GM12878 (cell line): ENCODE measurements at regions not wholly inside any gene's neighbourhood (a gene's known extent, or its start where the extent isn't known, plus 50 kb on each side); places are given as distances from the start of the nearest gene placed in this dataset.

Experiments used
- ATAC-seq: fragments of 200-7000 bp; cut with Tn5 transposase; 3 replicates; pipeline ENCODE4 v1.9.1; 2020; ENCODE audit warnings: mild to moderate bottlenecking, moderate library complexity
- BruUV-seq: library from RNA; stranded (reverse); fragments of 400-500 nt; replicated peaks from 2 replicates; lab custom pipeline; 2021; lab: Mats Ljungman, UMichigan
- CTCF ChIA-PET: fragments of 300-600 bp; sonication (Branson Sonifier 250); formaldehyde crosslinking; extraction: SDS; loops from one replicate; lab custom pipeline; 2021; ENCODE audit warnings: inconsistent platforms; lab: Yijun Ruan, JAX
- POLR2A ChIA-PET: fragments of 350-600 bp; formaldehyde crosslinking; extraction: SDS; loops from one replicate; lab custom pipeline; 2021; ENCODE audit warnings: inconsistent platforms; lab: Charles Lee
- RAD21 ChIA-PET: fragments of 300-600 bp; sonication (Branson Sonifier 250); formaldehyde crosslinking; loops from one replicate; lab custom pipeline; 2023; ENCODE audit warnings: antibody characterized with exemption; ENCODE audit not compliant: unreplicated experiment; lab: Charles Lee
- SMC1A ChIA-PET: fragments of 300-600 bp; sonication (Branson Sonifier 250); formaldehyde crosslinking; loops from one replicate; lab custom pipeline; 2023; ENCODE audit not compliant: unreplicated experiment, uncharacterized antibody; lab: Charles Lee
- DNase-seq: peaks from one replicate; pipeline ENCODE4 v3.0.0-alpha.2; 2011; ENCODE audit warnings: low read depth, low spot score
- FAIRE-seq: peaks from 3 replicates; lab custom pipeline; 2011; peaks lifted over from hg19 to GRCh38; lab: Jason Lieb, UNC
- H2AFZ ChIP-seq: 2 replicates; pipeline ENCODE4 v1.6.0; 2011; ENCODE audit warnings: low read depth, low read length, control low read depth; ENCODE audit not compliant: control insufficient read depth
- H3K27ac ChIP-seq: 2 replicates; pipeline ENCODE4 v1.5.1; 2011; ENCODE audit warnings: control low read depth; ENCODE audit not compliant: control insufficient read depth, insufficient read depth
- H3K27me3 ChIP-seq, 2 experiments: replicated peaks in 1 of 2; 2 replicates each; pipeline versions ENCODE4 v1.6.0 to v1.6.1; 2011; ENCODE audit warnings: low read length in 1 of 2; ENCODE audit not compliant: control insufficient read depth in 2 of 2, insufficient read depth in 2 of 2
- H3K36me3 ChIP-seq, 2 experiments: 2 replicates each; pipeline ENCODE4 v1.5.1; 2011; ENCODE audit warnings: low read length in 1 of 2; ENCODE audit not compliant: control insufficient read depth in 2 of 2, insufficient read depth in 2 of 2
- H3K4me1 ChIP-seq: 2 replicates; pipeline ENCODE4 v1.6.1; 2011; ENCODE audit warnings: mild to moderate bottlenecking, low read length, moderate library complexity, mixed read lengths; ENCODE audit not compliant: control insufficient read depth, insufficient read depth
- H3K4me2 ChIP-seq: 2 replicates; pipeline ENCODE4 v1.6.0; 2011; ENCODE audit warnings: control low read depth; ENCODE audit not compliant: control insufficient read depth, insufficient read depth
- H3K4me3 ChIP-seq: fragments of 200-600 bp; sonication (generic); 2 replicates; pipeline ENCODE4 v1.5.1; 2016
- H3K79me2 ChIP-seq: 2 replicates; pipeline ENCODE4 v1.6.0; 2011; ENCODE audit warnings: low read length; ENCODE audit not compliant: control insufficient read depth, insufficient read depth
- H3K9ac ChIP-seq: 2 replicates; pipeline ENCODE4 v1.8.0; 2011; ENCODE audit warnings: low read length, control low read depth, mixed read lengths; ENCODE audit not compliant: control insufficient read depth, insufficient read depth
- H3K9me3 ChIP-seq: replicated peaks from 3 replicates; pipeline ENCODE4 v1.5.1; 2011; ENCODE audit warnings: mild to moderate bottlenecking, low read length; ENCODE audit not compliant: control insufficient read depth, insufficient read depth
- H4K20me1 ChIP-seq: 2 replicates; pipeline ENCODE4 v1.6.0; 2011; ENCODE audit not compliant: control insufficient read depth, insufficient read depth
- ATF3 ChIP-seq: IDR thresholded peaks from 2 replicates; pipeline ENCODE4 v1.6.1; 2011; ENCODE audit warnings: low read depth, mild to moderate bottlenecking, low read length, moderate library complexity, borderline replicate concordance; ENCODE audit errors: extremely low read depth
- EGR1 ChIP-seq, 2 experiments: IDR thresholded peaks; 1 replicate in 1 of 2; 2 replicates in 1 of 2; pipeline ENCODE4 v1.6.1; 2011 to 2012; ENCODE audit warnings: low read depth in 2 of 2, low read length in 2 of 2, borderline replicate concordance in 1 of 2, mild to moderate bottlenecking in 1 of 2, moderate library complexity in 1 of 2
- IRF4 ChIP-seq: IDR thresholded peaks from 2 replicates; pipeline ENCODE4 v1.6.1; 2011; ENCODE audit warnings: low read depth, low read length
- MYC ChIP-seq: IDR thresholded peaks from 2 replicates; pipeline ENCODE4 v1.6.1; 2011; ENCODE audit warnings: mild to moderate bottlenecking, low read length, moderate library complexity, inconsistent platforms; ENCODE audit not compliant: insufficient read depth, insufficient replicate concordance, insufficient read length, severe bottlenecking
- TCF3 ChIP-seq: IDR thresholded peaks from 2 replicates; pipeline ENCODE4 v1.6.1; 2012; ENCODE audit warnings: low read depth, mild to moderate bottlenecking, low read length, borderline replicate concordance; ENCODE audit not compliant: insufficient read depth
- ZBTB11 ChIP-seq: fragments of 450-650 bp; formaldehyde crosslinking; IDR thresholded peaks from 2 replicates; pipeline ENCODE4 v1.5.0; 2022; ENCODE audit warnings: mild to moderate bottlenecking, missing genetic modification characterization
- ZNF24 ChIP-seq: fragments of 450-650 bp; IDR thresholded peaks from 2 replicates; pipeline ENCODE4 v1.6.1; 2017; ENCODE audit warnings: antibody characterized with exemption, mild to moderate bottlenecking
- WGBS: methylation state at CpG from one replicate; pipeline ENCODE4 v1.1.6; 2016; ENCODE audit warnings: low lambda C conversion rate; ENCODE audit not compliant: insufficient replicate concordance, insufficient coverage; ENCODE audit errors: missing lambda C conversion rate; 5-methylcytosine and 5-hydroxymethylcytosine counted together
- in situ Hi-C: fragments of 300-500 bp; cut with MboI; formaldehyde crosslinking; loops from 9 replicates; pipeline ENCODE4 v1.14.3; 2018; ENCODE audit warnings: mixed read lengths
- intact Hi-C: fragments of 100-400 bp; cut with micrococcal nuclease; formaldehyde crosslinking; loops from one replicate; pipeline ENCODE4 v1.14.2; 2022; ENCODE audit not compliant: unreplicated experiment
- TF ChIP-seq, protein P1 (sequence below): fragments of 450-650 bp; formaldehyde crosslinking; IDR thresholded peaks from 2 replicates; pipeline ENCODE4 v1.4.0; 2020; ENCODE audit warnings: mild to moderate bottlenecking, moderate library complexity
- TF ChIP-seq, protein P2 (sequence below): fragments of 150-350 bp; IDR thresholded peaks from 2 replicates; pipeline ENCODE4 v1.6.1; 2016; ENCODE audit warnings: low read depth, low read length

GRCh38 chr9:78928625-78929405 is 631.9 kb downstream of the PSAT1 start:
- POLR2A ChIA-PET = interaction anchor here (0.6 kb wide), 1 partner anchor 206 kb away, joined by 3 read pairs; no protein-coding TSS in a partner anchor
- no TSS peak for BruUV-seq
- intact Hi-C loops = no loop called here
- RAD21 ChIA-PET = no interaction called here
- H3K4me3 ChIP-seq = no peak overlapping the region
- no peaks in the 10 kb centered on the region for H3K9me3 ChIP-seq
- H3K79me2 ChIP-seq = no peaks in the 10 kb centered on the region
- H3K9ac ChIP-seq = no peak overlapping the region
- no peak overlapping the region for H3K4me2 ChIP-seq
- CTCF ChIA-PET = no interaction called here
- H3K27ac ChIP-seq = no peak overlapping the region
- H4K20me1 ChIP-seq = no peaks in the 10 kb centered on the region
- H3K36me3 ChIP-seq = no peaks in the 10 kb centered on the region
- no peak for FAIRE-seq
- 28% methylated on average over 7 of the region's 7 CpGs for WGBS
- in situ Hi-C loops = no loop called here
- ATAC-seq = no peak
- no peaks in the 10 kb centered on the region for H3K27me3 ChIP-seq
- H3K4me1 ChIP-seq = no peaks in the 10 kb centered on the region
- no peak for DNase-seq
- SMC1A ChIA-PET = no interaction called here
- H2AFZ ChIP-seq = no peak overlapping the region
- TF ChIP-seq EGR1 (IDR thresholded peaks at IDR 0.05; ENCODE audit: borderline replicate concordance in 1 of 2, low read depth in 2 of 2, low read length in 2 of 2) (no peak), ZBTB11 (CRISPR knock-in tag) (no peak), ZNF24 (no peak), TCF3 (no peak), MYC (no peak), ATF3 (no peak), IRF4 (no peak)
- TF ChIP-seq, protein P1, sequence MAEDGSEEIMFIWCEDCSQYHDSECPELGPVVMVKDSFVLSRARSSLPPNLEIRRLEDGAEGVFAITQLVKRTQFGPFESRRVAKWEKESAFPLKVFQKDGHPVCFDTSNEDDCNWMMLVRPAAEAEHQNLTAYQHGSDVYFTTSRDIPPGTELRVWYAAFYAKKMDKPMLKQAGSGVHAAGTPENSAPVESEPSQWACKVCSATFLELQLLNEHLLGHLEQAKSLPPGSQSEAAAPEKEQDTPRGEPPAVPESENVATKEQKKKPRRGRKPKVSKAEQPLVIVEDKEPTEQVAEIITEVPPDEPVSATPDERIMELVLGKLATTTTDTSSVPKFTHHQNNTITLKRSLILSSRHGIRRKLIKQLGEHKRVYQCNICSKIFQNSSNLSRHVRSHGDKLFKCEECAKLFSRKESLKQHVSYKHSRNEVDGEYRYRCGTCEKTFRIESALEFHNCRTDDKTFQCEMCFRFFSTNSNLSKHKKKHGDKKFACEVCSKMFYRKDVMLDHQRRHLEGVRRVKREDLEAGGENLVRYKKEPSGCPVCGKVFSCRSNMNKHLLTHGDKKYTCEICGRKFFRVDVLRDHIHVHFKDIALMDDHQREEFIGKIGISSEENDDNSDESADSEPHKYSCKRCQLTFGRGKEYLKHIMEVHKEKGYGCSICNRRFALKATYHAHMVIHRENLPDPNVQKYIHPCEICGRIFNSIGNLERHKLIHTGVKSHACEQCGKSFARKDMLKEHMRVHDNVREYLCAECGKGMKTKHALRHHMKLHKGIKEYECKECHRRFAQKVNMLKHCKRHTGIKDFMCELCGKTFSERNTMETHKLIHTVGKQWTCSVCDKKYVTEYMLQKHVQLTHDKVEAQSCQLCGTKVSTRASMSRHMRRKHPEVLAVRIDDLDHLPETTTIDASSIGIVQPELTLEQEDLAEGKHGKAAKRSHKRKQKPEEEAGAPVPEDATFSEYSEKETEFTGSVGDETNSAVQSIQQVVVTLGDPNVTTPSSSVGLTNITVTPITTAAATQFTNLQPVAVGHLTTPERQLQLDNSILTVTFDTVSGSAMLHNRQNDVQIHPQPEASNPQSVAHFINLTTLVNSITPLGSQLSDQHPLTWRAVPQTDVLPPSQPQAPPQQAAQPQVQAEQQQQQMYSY (CRISPR knock-in tag) = no peak
- TF ChIP-seq, protein P2, sequence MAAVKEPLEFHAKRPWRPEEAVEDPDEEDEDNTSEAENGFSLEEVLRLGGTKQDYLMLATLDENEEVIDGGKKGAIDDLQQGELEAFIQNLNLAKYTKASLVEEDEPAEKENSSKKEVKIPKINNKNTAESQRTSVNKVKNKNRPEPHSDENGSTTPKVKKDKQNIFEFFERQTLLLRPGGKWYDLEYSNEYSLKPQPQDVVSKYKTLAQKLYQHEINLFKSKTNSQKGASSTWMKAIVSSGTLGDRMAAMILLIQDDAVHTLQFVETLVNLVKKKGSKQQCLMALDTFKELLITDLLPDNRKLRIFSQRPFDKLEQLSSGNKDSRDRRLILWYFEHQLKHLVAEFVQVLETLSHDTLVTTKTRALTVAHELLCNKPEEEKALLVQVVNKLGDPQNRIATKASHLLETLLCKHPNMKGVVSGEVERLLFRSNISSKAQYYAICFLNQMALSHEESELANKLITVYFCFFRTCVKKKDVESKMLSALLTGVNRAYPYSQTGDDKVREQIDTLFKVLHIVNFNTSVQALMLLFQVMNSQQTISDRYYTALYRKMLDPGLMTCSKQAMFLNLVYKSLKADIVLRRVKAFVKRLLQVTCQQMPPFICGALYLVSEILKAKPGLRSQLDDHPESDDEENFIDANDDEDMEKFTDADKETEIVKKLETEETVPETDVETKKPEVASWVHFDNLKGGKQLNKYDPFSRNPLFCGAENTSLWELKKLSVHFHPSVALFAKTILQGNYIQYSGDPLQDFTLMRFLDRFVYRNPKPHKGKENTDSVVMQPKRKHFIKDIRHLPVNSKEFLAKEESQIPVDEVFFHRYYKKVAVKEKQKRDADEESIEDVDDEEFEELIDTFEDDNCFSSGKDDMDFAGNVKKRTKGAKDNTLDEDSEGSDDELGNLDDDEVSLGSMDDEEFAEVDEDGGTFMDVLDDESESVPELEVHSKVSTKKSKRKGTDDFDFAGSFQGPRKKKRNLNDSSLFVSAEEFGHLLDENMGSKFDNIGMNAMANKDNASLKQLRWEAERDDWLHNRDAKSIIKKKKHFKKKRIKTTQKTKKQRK = no peak
